Right lobe of liver (tissue), 6 donors: ENCODE measurements at regions not wholly inside any gene's neighbourhood (a gene's known extent, or its start where the extent isn't known, plus 50 kb on each side); places are given as distances from the start of the nearest gene placed in this dataset.

Experiments
- ATAC-seq, 4 donors: fragments of 200-7000 bp; cut with Tn5 transposase; one replicate each; pipeline ENCODE4 v1.9.1; 2020; ENCODE audit warnings: mild to moderate bottlenecking in 4 of 4, moderate library complexity in 4 of 4
- DNase-seq, 3 donors: peaks; one replicate each; pipeline ENCODE4 v3.0.0-alpha.2; 2020
- H3K27ac ChIP-seq, 3 donors: fragments of 200-600 bp; one replicate each; pipeline ENCODE4 v1.8.0; 2022
- H3K27me3 ChIP-seq, 2 donors: fragments of 200-600 bp; one replicate each; pipeline ENCODE4 v1.8.0; 2022
- H3K36me3 ChIP-seq, 4 donors: fragments of 200-600 bp; sonication (generic) in 1 of 4; one replicate each; pipeline versions ENCODE4 v1.5.1 to v1.8.0; 2017 to 2022; ENCODE audit warnings: control low read depth in 1 of 4
- H3K4me1 ChIP-seq, 4 donors: fragments of 200-600 bp; sonication (generic) in 1 of 4; one replicate each; pipeline versions ENCODE4 v1.5.1 to v1.8.0; 2017 to 2022; ENCODE audit warnings: control low read depth in 1 of 4
- H3K4me3 ChIP-seq, 3 donors: fragments of 200-600 bp; one replicate each; pipeline ENCODE4 v1.8.0; 2022
- H3K9me3 ChIP-seq, 4 donors: fragments of 200-600 bp; sonication (generic) in 1 of 4; one replicate each; pipeline versions ENCODE4 v1.5.1 to v1.8.0; 2017 to 2022; ENCODE audit warnings: control low read depth in 1 of 4
- POLR2A ChIP-seq: fragments of 450-650 bp; IDR thresholded peaks from one replicate; pipeline ENCODE4 v1.6.1; 2017; ENCODE audit warnings: antibody characterized with exemption, mild to moderate bottlenecking
- WGBS: methylation state at CpG from one replicate; pipeline ENCODE4 v1.1.6; 2018; ENCODE audit warnings: low coverage, low lambda C conversion rate; ENCODE audit not compliant: insufficient coverage; ENCODE audit errors: missing lambda C conversion rate; 5-methylcytosine and 5-hydroxymethylcytosine counted together
- intact Hi-C, 2 donors: fragments of 100-400 bp; cut with DNase I; formaldehyde crosslinking; loops; one replicate each; pipeline versions ENCODE4 v1.11.2 to v1.14.1; 2022
- TF ChIP-seq, protein P1 (sequence below), 4 donors: fragments of 200-600 bp in 3 of 4; fragments of 450-650 bp in 1 of 4; IDR thresholded peaks; one replicate each; pipeline versions ENCODE4 v1.5.1 to v1.8.0; 2016 to 2022; ENCODE audit warnings: antibody characterized with exemption in 4 of 4, mild to moderate bottlenecking in 2 of 4
- donor health status: DM: no; HTN: yes; CAD: no.
- donor health status: DM: no; HTN: no; CAD: no.
- donor health status: DM: no; HTN: no; CAD: no.
- donor health status: DM: no; HTN: yes; CAD: no.
- donor health status: DM: no; HTN: yes; CAD: no.

GRCh38 chrX:147749308-147749707, 162.4 kb upstream of the FMR1 start:
- intact Hi-C loops = no loop called here
- DNase-seq (no peak), ATAC-seq (no peak)
- TF ChIP-seq, protein P1, sequence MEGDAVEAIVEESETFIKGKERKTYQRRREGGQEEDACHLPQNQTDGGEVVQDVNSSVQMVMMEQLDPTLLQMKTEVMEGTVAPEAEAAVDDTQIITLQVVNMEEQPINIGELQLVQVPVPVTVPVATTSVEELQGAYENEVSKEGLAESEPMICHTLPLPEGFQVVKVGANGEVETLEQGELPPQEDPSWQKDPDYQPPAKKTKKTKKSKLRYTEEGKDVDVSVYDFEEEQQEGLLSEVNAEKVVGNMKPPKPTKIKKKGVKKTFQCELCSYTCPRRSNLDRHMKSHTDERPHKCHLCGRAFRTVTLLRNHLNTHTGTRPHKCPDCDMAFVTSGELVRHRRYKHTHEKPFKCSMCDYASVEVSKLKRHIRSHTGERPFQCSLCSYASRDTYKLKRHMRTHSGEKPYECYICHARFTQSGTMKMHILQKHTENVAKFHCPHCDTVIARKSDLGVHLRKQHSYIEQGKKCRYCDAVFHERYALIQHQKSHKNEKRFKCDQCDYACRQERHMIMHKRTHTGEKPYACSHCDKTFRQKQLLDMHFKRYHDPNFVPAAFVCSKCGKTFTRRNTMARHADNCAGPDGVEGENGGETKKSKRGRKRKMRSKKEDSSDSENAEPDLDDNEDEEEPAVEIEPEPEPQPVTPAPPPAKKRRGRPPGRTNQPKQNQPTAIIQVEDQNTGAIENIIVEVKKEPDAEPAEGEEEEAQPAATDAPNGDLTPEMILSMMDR (IDR thresholded peaks at IDR 0.05) = no peak
- no peak for TF ChIP-seq POLR2A
- Histone ChIP-seq H3K27ac (no peak overlapping the region), H3K9me3 (no peaks in the 10 kb centered on the region), H3K4me3 (no peak overlapping the region), H3K36me3 (no peaks in the 10 kb centered on the region), H3K4me1 (no peaks in the 10 kb centered on the region), H3K27me3 (no peaks in the 10 kb centered on the region)
- WGBS = 39% methylated on average over 2 of the region's 2 CpGs

GRCh38 chrX:147757750-147758149, 154.0 kb upstream of the FMR1 start:
- no peaks in the 10 kb centered on the region for H3K9me3 ChIP-seq
- 37% methylated on average over 4 of the region's 5 CpGs for WGBS
- no peak overlapping the region for H3K27ac ChIP-seq
- H3K27me3 ChIP-seq = no peaks in the 10 kb centered on the region
- intact Hi-C loops = no loop called here
- H3K4me1 ChIP-seq = no peaks in the 10 kb centered on the region
- no peak for TF ChIP-seq POLR2A
- TF ChIP-seq, protein P1 (IDR thresholded peaks at IDR 0.05) = no peak
- no peak overlapping the region for H3K4me3 ChIP-seq
- no peaks in the 10 kb centered on the region for H3K36me3 ChIP-seq
- DNase-seq (no peak), ATAC-seq (no peak)

DNA sequence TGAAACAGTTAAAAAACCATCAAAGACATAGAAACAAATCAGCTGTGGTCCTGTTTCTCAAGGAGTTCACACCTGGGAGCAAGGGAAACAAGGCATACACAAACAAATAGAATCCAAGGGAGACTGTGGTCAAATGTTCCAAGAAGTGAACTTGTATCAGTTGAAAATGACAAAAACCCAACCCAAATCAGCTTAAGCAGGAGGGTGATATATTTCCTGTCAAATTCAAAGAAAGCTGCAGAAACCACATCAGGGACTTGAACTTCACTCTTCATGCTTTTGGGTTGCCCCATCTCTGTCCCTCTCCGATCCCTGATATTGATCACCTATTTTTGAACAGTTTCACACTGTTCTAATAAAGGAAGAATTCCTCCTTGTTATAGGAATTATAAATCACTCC, 148.6 kb upstream of the FMR1 start:
- no peaks in the 10 kb centered on the region for H3K4me1 ChIP-seq
- intact Hi-C loops = no loop called here
- H3K4me3 ChIP-seq = no peak overlapping the region
- no peaks in the 10 kb centered on the region for H3K27me3 ChIP-seq
- H3K9me3 ChIP-seq = no peaks in the 10 kb centered on the region
- 75% methylated on average over 1 of the region's 1 CpG for WGBS
- no peak overlapping the region for H3K27ac ChIP-seq
- H3K36me3 ChIP-seq = no peaks in the 10 kb centered on the region
- no peak for DNase-seq
- TF ChIP-seq, protein P1 (IDR thresholded peaks at IDR 0.05) = no peak
- TF ChIP-seq POLR2A = no peak
- no peak for ATAC-seq

GRCh38 chrX:147764868-147765267, 146.9 kb upstream of the FMR1 start:
- no peak for TF ChIP-seq POLR2A
- TF ChIP-seq, protein P1 (IDR thresholded peaks at IDR 0.05) = no peak
- Histone ChIP-seq H3K27me3 (no peaks in the 10 kb centered on the region), H3K4me1 (no peaks in the 10 kb centered on the region), H3K4me3 (no peak overlapping the region), H3K36me3 (no peaks in the 10 kb centered on the region), H3K9me3 (no peaks in the 10 kb centered on the region), H3K27ac (no peak overlapping the region)
- ATAC-seq = no peak
- no peak for DNase-seq
- intact Hi-C loops = no loop called here
- 22% methylated on average over 1 of the region's 1 CpG for WGBS

DNA sequence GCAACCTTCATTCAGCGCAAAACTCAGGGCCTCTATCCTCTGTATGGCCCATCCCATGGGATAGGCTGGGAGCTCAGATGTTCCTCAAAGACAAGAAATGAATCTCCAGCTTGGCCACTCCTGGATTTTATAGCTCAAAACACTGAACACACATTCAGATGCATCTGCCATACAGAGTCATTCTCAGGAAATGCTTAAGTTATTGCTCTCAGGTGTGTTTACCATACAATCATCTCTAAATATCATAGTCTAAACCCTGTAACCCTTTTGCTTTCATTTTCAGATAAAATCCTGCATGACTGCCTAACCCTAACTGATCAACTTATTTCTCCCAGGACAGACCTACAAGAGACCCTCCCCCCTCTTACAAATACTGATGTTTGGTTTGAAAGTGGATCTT, 140.9 kb upstream of the FMR1 start:
- 100% methylated on average over 1 of the region's 1 CpG for WGBS
- Histone ChIP-seq H3K4me1 (no peaks in the 10 kb centered on the region), H3K27ac (no peak overlapping the region), H3K9me3 (no peaks in the 10 kb centered on the region), H3K36me3 (no peaks in the 10 kb centered on the region), H3K4me3 (no peak overlapping the region), H3K27me3 (no peaks in the 10 kb centered on the region)
- intact Hi-C loops = no loop called here
- TF ChIP-seq POLR2A = no peak
- TF ChIP-seq, protein P1 (IDR thresholded peaks at IDR 0.05) = no peak
- ATAC-seq (no peak), DNase-seq (no peak)
